SK-N-SH treated with all-trans-retinoic acid at 6 μM for 48 hours (cell line): ENCODE measurements at regions not wholly inside any gene's neighbourhood (a gene's known extent, or its start where the extent isn't known, plus 50 kb on each side); places are given as distances from the start of the nearest gene placed in this dataset.

ENCODE experiments used
- ATAC-seq: fragments of 200-7000 bp; cut with Tn5 transposase; 3 replicates; pipeline ENCODE4 v1.9.1; 2020; ENCODE audit warnings: mild to moderate bottlenecking, moderate library complexity
- ARNTL ChIP-seq: fragments of 450-650 bp; formaldehyde crosslinking; IDR thresholded peaks from 2 replicates; pipeline ENCODE4 v1.5.0; 2020; ENCODE audit warnings: low read depth, mild to moderate bottlenecking, moderate library complexity, borderline replicate concordance
- BACH2 ChIP-seq: fragments of 250-450 bp; sonication (Bioruptor Pico); IDR thresholded peaks from 2 replicates; pipeline ENCODE4 v1.9.0; 2021; ENCODE audit warnings: mild to moderate bottlenecking, borderline replicate concordance
- CSDC2 ChIP-seq: fragments of 250-450 bp; sonication (Bioruptor Pico); IDR thresholded peaks from 2 replicates; pipeline ENCODE4 v1.5.0; 2020; ENCODE audit warnings: mild to moderate bottlenecking, moderate library complexity
- GLIS3 ChIP-seq: fragments of 250-450 bp; sonication (Bioruptor Pico); IDR thresholded peaks from 2 replicates; pipeline ENCODE4 v1.5.0; 2020; ENCODE audit warnings: mild to moderate bottlenecking, moderate library complexity
- ISL1 ChIP-seq: fragments of 250-450 bp; sonication (Bioruptor Pico); IDR thresholded peaks from 2 replicates; pipeline ENCODE4 v2.1.2; 2022; ENCODE audit warnings: mild to moderate bottlenecking, moderate library complexity
- OSR1 ChIP-seq: fragments of 250-450 bp; sonication (Bioruptor Pico); IDR thresholded peaks from 2 replicates; pipeline ENCODE4 v1.8.0; 2022; ENCODE audit warnings: moderate library complexity, mild to moderate bottlenecking, inconsistent platforms
- PATZ1 ChIP-seq: fragments of 250-450 bp; sonication (Bioruptor Pico); IDR thresholded peaks from 2 replicates; pipeline ENCODE4 v1.8.0; 2020; ENCODE audit warnings: mild to moderate bottlenecking, moderate library complexity, borderline replicate concordance
- POU6F1 ChIP-seq: fragments of 250-450 bp; sonication (Bioruptor Pico); IDR thresholded peaks from 2 replicates; pipeline ENCODE4 v1.8.0; 2021; ENCODE audit warnings: low read depth, mild to moderate bottlenecking, moderate library complexity, borderline replicate concordance
- PPARA ChIP-seq: fragments of 250-450 bp; sonication (Bioruptor Pico); IDR thresholded peaks from 2 replicates; pipeline ENCODE4 v1.5.0; 2020; ENCODE audit warnings: mild to moderate bottlenecking, borderline replicate concordance
- RARB ChIP-seq: fragments of 250-450 bp; sonication (Bioruptor Pico); IDR thresholded peaks from 2 replicates; pipeline ENCODE4 v1.8.0; 2021; ENCODE audit warnings: mild to moderate bottlenecking, moderate library complexity
- SNAI2 ChIP-seq: fragments of 250-450 bp; sonication (Bioruptor Pico); IDR thresholded peaks from 2 replicates; pipeline ENCODE4 v1.5.0; 2020; ENCODE audit warnings: mild to moderate bottlenecking, moderate library complexity
- TCF4 ChIP-seq: fragments of 250-450 bp; sonication (Bioruptor Pico); IDR thresholded peaks from 2 replicates; pipeline ENCODE4 v1.8.0; 2021; ENCODE audit warnings: mild to moderate bottlenecking, moderate library complexity, borderline replicate concordance
- TOX ChIP-seq: fragments of 250-450 bp; sonication (Bioruptor Pico); IDR thresholded peaks from 2 replicates; pipeline ENCODE4 v1.8.0; 2021; ENCODE audit warnings: mild to moderate bottlenecking, moderate library complexity, borderline replicate concordance
- ZC3H10 ChIP-seq: fragments of 250-450 bp; sonication (Bioruptor Pico); IDR thresholded peaks from 2 replicates; pipeline ENCODE4 v1.5.1; 2021; ENCODE audit warnings: mild to moderate bottlenecking, moderate library complexity
- ZFP3 ChIP-seq: fragments of 250-450 bp; sonication (Bioruptor Pico); IDR thresholded peaks from 2 replicates; pipeline ENCODE4 v1.5.0; 2020; ENCODE audit warnings: mild to moderate bottlenecking, moderate library complexity
- ZFP30 ChIP-seq: fragments of 450-650 bp; formaldehyde crosslinking; IDR thresholded peaks from 2 replicates; pipeline ENCODE4 v1.5.0; 2022; ENCODE audit warnings: mild to moderate bottlenecking, moderate library complexity
- ZNF565 ChIP-seq: fragments of 450-650 bp; formaldehyde crosslinking; conservative IDR thresholded peaks from 2 replicates; pipeline ENCODE4 v1.5.0; 2020; ENCODE audit warnings: low read depth, mild to moderate bottlenecking, moderate library complexity
- ZNF70 ChIP-seq: fragments of 450-650 bp; formaldehyde crosslinking; IDR thresholded peaks from 2 replicates; pipeline ENCODE4 v1.5.0; 2020; ENCODE audit warnings: mild to moderate bottlenecking, moderate library complexity
- ZNF8 ChIP-seq: fragments of 450-650 bp; formaldehyde crosslinking; IDR thresholded peaks from 2 replicates; pipeline ENCODE4 v1.5.0; 2020; ENCODE audit warnings: mild to moderate bottlenecking, moderate library complexity
- TF ChIP-seq, protein P1 (sequence below): fragments of 250-450 bp; sonication (Bioruptor Pico); IDR thresholded peaks from 2 replicates; pipeline ENCODE4 v1.5.1; 2020; ENCODE audit warnings: low read depth, mild to moderate bottlenecking, moderate library complexity
- TF ChIP-seq, protein P2 (sequence below): fragments of 250-450 bp; sonication (Bioruptor Pico); IDR thresholded peaks from 2 replicates; pipeline ENCODE4 v1.5.0; 2020; ENCODE audit warnings: mild to moderate bottlenecking, moderate library complexity

DNA sequence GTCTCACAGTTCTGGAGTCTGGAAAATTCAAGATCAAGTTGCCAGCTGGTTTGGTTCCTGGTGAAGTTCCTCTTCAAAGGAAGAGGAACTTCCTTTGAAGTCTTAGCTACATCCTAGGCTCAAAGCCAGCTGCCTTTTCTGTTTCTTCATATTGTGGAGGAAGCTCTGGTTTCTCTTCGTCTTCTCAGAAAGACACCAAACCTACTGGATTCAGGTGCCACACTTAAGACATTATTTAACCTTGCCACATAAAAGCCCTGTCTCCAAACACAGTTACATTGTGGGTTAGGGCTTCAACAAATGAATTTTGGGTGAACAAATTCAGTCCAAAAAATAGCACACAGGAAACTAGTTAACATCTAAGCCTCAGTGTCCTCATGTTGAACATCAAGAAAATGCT, 1019.8 kb downstream of the GALC start:
- ATAC-seq: no peak
- TF ChIP-seq TOX (no peak), PPARA (no peak), PATZ1 (CRISPR knock-in tag) (no peak), ZC3H10 (no peak)
- TF ChIP-seq, all 23 proteins: peak for 0

GRCh38 chr14:86971292-86971691, 1021.7 kb downstream of the GALC start:
- TF ChIP-seq POU6F1 (CRISPR knock-in tag) (no peak), ZFP3 (no peak), ZNF70 (CRISPR knock-in tag) (no peak), BACH2 (no peak), PATZ1 (CRISPR knock-in tag) (no peak), CSDC2 (CRISPR knock-in tag) (no peak), ZFP30 (CRISPR knock-in tag) (no peak), ISL1 (no peak), PPARA (no peak)
- TF ChIP-seq, protein P1, sequence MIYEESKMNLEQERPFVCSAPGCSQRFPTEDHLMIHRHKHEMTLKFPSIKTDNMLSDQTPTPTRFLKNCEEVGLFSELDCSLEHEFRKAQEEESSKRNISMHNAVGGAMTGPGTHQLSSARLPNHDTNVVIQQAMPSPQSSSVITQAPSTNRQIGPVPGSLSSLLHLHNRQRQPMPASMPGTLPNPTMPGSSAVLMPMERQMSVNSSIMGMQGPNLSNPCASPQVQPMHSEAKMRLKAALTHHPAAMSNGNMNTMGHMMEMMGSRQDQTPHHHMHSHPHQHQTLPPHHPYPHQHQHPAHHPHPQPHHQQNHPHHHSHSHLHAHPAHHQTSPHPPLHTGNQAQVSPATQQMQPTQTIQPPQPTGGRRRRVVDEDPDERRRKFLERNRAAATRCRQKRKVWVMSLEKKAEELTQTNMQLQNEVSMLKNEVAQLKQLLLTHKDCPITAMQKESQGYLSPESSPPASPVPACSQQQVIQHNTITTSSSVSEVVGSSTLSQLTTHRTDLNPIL (CRISPR knock-in tag): no peak
- no peak for ATAC-seq

- TF ChIP-seq ISL1 (no peak), GLIS3 (no peak), ARNTL (CRISPR knock-in tag) (no peak)
- no peak for ATAC-seq
These were observed 1031.8 kb downstream of the GALC start for GRCh38 chr14:86961106-86961716.

DNA sequence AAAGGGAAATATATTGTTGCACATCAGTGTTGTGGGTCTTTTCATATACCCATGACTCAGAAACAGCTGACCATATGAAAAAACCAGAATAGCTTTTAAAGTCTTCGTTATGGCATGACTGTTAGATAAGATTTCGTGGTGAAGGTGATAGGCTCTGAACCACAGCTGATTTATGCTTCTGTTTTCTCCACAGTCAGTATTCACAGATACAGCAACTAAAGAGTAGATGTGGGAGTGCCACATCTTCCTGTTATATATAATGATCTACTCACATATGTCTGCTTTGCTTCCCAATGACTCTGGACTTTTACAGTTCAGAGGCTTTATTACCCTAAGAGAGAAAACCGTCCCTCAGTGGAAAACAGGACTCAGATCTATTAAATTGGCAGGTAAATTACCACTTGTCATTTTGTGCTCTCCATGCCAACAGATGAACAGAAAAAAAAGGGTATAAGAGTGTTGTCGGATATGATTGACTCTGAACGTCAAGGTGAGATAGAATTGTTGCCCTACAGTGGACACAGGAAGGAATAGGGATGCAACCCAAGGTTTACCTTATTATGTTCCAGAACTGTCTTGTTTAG, 1037.1 kb downstream of the GALC start:
- ATAC-seq: no peak
- no peak for TF ChIP-seq ZC3H10
- no peak for TF ChIP-seq ZFP30 (CRISPR knock-in tag)
- no peak for TF ChIP-seq TCF4 (CRISPR knock-in tag)
- no peak for TF ChIP-seq CSDC2 (CRISPR knock-in tag)
- no peak for TF ChIP-seq ZNF8 (CRISPR knock-in tag)
- TF ChIP-seq ZNF70 (CRISPR knock-in tag): no peak
- no peak for TF ChIP-seq BACH2
- no peak for TF ChIP-seq RARB (CRISPR knock-in tag)
- TF ChIP-seq, protein P2, sequence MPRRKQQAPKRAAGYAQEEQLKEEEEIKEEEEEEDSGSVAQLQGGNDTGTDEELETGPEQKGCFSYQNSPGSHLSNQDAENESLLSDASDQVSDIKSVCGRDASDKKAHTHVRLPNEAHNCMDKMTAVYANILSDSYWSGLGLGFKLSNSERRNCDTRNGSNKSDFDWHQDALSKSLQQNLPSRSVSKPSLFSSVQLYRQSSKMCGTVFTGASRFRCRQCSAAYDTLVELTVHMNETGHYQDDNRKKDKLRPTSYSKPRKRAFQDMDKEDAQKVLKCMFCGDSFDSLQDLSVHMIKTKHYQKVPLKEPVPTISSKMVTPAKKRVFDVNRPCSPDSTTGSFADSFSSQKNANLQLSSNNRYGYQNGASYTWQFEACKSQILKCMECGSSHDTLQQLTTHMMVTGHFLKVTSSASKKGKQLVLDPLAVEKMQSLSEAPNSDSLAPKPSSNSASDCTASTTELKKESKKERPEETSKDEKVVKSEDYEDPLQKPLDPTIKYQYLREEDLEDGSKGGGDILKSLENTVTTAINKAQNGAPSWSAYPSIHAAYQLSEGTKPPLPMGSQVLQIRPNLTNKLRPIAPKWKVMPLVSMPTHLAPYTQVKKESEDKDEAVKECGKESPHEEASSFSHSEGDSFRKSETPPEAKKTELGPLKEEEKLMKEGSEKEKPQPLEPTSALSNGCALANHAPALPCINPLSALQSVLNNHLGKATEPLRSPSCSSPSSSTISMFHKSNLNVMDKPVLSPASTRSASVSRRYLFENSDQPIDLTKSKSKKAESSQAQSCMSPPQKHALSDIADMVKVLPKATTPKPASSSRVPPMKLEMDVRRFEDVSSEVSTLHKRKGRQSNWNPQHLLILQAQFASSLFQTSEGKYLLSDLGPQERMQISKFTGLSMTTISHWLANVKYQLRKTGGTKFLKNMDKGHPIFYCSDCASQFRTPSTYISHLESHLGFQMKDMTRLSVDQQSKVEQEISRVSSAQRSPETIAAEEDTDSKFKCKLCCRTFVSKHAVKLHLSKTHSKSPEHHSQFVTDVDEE (CRISPR knock-in tag): no peak
- no peak for TF ChIP-seq ISL1
- no peak for TF ChIP-seq OSR1
- no peak for TF ChIP-seq ZFP3
- TF ChIP-seq ZNF565 (CRISPR knock-in tag): no peak
- no peak for TF ChIP-seq SNAI2
- TF ChIP-seq, protein P1 (CRISPR knock-in tag): no peak
- TF ChIP-seq GLIS3: no peak
- no peak for TF ChIP-seq TOX
- no peak for TF ChIP-seq PATZ1 (CRISPR knock-in tag)
